ENCODE measurements at regions not wholly inside any gene's neighbourhood (a gene's known extent, or its start where the extent isn't known, plus 50 kb on each side); places are given as distances from the start of the nearest gene placed in this dataset.
"Not testable (repeated sequence)": the region's sequence is repeated elsewhere in the genome, so short reads cannot be mapped to it uniquely, and the experiment has no call there.

DNA sequence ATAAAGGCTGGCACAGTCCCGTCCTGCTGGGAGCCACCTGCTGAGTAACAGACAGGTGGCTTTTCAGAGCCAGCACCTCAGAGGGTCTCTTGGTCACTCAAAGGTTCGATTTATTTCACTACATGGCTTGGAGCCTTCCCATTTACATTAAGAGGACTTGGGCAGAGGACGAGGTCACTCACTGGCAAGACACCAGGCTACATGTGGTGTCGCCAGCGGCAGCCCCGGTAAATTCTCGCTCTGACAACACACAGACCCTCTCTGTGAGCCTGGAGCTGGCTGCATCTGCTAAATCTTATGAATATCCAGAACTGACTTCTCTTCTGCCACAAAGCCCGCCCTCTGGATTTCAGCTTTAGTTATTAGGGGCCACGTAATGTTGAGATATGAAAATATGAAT lies 254.7 kb downstream of the VAPA start:
- no peak for DNase-seq

DNA sequence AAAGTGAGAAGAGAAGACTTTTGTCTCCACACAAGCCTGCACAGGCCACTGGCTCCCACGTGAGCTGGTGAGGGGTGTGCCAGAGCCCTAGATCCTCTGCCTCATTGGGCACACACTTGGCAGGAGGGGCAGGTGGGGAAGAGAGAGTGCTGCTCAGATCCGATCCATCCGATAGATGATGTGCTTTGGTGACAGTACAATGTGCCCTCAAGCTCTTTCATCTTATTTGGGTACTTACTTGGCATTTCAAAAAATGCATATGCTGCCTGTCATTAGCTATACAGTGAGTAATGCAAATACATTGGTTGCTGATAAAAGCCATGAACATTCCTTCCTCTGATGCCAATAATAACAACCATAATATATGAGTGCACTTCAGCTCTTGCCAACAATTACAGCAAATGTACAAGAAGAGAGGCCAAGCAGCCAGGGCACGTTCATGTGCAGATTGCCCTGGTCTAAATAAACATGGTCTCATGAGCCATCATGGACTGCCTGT lies 255.3 kb downstream of the VAPA start:
- DNase-seq = peak; percentile 24 to 32

DNA sequence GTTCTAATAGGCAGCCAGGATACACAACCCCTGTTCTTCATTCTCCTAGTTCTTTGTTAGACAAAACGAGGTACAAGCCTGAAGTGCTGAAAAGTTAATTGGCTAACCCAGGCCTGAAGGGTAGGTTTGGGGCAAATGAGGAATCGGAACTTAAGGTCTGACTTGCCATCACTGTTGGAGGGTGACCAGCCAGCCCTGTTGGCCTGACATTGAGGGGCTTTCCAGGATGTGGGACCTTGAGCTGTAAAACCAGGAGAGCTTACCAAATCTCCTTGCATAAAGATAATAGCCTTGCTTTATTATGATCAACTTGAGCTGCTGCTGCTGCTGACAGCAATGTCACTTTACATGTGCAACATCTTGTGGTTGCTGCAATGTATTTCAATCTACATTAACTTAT lies 256.0 kb downstream of the VAPA start:
- DNase-seq = peak in 1 of 2 donors; percentile 22

DNA sequence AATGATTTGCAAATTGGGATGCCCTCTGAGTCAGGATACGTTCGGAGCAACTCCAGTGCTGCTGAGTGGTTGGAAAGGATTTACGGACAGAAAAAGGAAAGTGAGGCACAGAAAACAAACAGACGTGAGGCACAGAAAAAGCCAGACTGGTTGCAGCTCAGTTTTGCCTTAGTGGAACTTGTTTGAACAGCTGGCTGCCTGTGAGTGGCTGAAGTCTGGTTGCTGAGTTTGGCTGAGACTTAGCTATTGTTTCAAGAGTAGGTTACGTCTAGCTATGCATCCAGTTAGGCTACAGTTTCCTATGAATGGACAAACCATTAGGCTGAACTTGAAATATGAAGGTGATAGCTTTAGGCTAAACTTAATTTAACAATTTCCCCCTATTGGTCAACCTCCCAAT lies 256.6 kb downstream of the VAPA start:
- DNase-seq = no peak

DNA sequence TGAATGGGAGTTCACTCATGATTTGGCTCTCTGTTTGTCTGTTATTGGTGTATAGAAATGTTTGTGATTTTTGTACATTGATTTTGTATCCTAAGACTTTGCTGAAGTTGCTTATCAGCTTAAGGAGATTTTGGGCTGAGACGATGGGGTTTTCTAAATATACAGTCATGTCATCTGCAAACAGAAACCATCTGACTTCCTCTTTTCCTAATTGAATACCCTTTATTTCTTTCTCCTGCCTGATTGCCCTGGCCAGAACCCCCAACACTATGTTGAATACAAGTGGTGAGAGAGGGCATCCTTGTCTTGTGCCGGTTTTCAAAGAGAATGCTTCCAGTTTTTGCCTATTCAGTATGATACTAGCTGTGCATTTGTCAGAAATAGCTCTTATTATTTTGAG lies 261.5 kb downstream of the VAPA start:
- not testable (repeated sequence) for DNase-seq

DNA sequence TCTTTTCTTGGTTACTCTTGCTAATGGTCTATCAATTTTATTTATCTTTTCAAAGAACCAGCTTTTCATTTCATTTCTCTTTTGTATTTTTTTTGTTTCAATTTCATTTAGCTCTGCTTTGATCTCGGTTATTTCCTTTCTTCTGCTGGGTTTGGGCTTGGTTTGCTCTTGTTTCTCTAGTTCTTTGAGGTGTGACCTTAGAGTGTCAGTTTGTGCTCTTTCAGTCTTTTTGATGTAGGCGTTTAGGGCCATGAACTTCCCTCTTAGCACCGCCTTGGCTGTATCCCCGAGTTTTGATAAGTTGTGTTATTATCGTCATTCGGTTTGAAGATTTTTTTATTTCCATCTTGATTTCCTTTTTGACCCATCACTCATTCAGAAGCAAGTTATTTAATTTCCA lies 265.5 kb downstream of the VAPA start:
- not testable (repeated sequence) for DNase-seq

DNA sequence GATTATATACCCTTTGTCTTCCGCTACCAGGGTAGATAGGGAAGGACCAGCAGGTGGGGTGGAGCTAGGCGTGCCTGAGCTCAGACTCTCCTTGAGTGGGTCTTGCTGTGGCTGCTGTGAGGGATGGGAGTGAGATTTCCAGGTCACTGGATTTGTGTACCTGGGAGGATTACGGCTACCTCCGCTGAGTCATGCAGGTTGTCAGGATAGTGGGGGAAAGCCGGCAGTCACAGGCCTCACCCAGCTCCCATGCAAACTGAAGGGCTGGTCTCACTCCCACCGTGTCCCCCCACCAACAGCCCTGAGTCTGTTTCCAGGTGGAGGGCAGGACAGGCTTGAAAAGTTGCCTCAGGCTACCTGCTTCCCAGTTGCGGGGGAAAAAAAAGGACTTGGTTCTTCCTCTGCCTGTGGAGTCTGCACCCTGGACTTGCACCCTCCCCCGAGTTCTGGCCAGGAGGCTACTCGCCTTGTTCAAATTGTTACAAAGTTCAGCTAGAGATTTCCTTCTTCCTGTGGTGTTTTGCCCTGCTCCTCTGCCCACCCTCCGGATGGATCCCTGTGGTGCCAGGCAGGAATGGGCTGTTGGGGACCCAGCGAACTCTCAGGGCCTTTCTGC lies 268.3 kb downstream of the VAPA start:
- DNase-seq = no peak

DNA sequence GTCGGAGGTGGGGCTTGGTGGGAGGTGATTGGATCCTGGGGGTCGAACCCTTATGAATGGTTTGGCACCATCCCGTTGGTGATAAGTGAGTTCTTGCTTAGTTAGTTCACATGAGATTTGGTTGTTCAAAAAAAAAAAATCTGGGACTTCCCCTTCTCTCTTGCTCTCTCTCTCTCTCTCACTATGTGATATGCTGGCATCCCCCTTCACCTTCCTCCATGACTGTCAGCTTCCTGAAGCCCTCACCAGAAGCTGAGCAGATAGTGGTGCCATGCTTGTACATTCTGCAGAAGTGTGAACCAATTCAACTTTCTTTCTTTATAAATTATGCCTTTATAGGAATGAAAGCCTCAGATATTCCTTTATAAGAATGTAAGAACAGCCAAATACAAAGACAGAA lies 269.7 kb upstream of the APCDD1 start:
- DNase-seq = no peak

DNA sequence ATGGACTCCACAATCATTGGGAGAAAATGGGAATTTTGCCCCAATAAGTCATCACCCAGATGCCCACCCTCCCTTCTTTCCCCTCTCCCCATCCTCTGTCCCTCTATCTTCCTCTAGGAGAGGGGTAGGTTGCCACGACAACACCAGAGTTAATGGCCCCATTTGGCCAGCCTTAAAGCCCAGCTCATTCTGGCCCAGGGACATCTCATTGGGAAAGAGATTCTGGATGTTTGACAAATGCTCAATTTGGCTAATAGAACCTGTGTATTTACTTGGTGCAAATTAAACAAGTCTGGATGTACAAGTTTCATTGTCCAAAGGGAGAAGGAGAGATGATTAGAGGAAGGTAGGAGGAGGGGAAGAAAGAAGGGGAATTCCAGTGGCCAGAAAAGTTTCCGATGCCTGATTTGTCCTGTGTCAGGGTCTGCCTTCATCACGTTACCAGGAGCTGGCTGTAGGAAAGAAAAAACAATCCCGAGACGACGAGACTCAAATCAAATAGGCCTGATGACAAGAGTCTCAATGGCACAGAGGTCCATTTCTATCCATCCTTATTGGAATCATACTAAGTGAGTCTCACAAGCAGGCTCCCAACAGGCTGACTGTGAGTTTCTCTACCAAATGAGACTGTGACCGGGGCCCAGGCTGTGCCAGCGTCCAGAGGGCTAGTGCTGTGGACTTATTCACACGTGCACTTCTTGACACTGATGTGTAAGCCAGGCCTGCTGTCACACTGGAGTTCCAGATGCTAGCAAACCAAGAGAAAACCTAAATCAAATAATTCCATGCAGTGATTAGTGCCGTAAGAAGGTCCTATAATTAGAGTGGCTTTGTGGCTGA lies 265.2 kb upstream of the APCDD1 start:
- no peak for DNase-seq

DNA sequence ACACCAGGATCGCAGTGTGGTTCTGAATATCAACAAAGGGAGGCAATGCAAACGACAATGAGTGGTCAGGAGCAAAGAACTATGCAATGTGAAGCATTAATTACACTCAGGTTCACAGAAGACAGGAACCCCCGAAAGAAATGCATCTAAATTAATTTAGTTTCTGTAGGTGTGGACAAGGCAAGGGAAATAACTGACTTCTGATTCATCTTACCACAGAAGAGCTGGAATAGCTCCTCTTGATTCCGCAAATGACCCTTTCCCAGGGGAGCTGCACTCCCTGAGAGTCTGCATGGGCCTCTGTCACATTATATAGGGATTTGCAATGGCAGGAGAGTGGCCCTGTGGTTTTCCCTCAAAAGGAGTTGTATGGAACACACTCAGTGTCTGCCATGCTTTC lies 263.9 kb upstream of the APCDD1 start:
- no peak for DNase-seq

DNA sequence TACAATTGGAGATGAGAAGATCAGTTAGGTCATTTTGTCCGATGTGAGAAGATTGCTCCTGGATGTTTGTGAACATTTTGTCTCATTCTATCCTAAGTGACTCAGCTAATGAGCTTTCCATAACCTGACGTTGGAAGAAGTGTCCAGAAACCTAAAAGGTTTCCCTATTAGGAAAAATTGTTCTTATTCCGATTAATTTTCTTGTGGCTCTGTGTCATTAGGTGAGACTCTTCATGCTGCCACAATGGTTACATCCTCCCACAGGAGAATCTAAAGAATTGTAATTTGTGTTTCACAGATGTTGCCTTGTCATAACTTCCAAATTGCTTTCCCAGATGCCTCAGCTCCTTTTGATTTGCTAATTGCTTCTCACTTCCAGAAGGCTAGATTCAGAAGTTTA lies 261.0 kb upstream of the APCDD1 start:
- DNase-seq = no peak

DNA sequence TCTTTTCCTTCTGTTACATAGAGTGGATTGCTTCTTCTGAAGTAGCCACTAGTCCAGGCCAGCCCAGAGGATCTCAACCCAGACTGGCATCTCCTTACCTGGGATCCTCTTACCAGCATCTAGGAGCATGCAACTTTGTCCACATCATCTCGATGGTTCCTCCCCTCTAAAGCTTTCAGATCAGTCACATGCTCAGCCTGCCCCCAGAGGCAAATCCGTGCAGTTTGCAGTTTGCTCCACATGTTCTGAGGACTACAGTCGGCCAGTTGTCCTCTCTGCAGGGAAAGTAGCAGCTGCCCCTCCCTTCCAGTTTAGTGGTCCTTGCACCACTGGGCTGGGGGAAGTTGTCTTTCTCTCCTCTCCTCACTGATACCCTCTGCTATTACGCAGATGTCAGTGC lies 259.8 kb upstream of the APCDD1 start:
- DNase-seq = no peak

DNA sequence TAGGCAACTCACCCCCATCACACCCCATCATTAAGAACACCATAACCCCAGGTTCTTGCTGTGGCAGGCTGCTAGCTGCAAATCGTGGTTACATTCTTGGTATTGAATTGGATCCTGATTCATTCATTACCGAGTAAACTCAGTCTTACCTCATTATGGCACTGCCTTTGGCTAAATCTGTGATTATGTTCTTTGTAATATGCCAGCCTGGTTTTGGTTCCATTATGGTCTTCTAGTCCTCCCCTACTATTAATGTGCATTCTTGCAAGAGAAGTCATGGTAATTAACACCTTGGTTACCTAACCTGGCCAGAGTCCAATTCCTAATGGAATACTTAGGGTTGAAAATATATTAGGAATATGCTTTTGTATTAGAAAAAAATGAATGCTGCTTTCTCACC lies 258.9 kb upstream of the APCDD1 start:
- DNase-seq = no peak

DNA sequence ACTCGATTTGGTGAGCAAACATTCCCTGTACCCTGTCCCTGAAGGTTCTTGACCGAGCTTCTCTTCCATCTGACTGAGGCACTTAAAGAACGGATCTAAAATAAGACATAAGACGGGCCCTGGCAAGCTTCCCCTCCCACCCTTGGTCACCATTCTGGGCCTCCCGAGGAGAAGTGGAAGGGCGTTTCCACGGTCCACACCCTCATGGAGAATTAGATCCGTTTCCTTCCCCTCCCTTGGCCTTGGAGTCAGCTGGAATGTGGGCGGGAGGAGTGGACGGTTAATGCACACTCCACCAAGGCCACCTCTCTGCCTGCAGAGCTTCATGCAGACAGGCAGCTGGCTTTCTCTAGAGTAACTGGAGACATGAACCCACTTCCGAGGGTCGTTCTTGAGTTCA lies 257.3 kb upstream of the APCDD1 start:
- DNase-seq = no peak

DNA sequence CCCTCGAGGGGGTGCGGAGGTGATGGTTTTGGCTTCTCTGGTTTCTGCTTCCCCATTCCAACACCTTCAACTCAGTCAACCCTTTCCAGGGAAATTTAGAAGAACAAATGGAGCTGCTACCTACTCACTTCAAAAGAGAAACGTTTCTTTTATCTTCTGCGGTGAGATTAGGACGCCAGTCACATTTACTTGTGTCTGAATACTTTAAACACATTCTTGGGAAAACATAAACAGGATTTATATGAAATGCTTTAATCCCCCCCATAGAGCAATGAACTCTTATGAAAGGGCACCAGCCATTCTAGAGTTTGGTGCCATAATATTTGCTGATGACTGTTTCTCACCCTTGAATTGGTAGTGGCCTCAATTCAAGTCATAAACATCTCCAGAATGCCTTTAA lies 253.2 kb upstream of the APCDD1 start:
- DNase-seq = no peak

DNA sequence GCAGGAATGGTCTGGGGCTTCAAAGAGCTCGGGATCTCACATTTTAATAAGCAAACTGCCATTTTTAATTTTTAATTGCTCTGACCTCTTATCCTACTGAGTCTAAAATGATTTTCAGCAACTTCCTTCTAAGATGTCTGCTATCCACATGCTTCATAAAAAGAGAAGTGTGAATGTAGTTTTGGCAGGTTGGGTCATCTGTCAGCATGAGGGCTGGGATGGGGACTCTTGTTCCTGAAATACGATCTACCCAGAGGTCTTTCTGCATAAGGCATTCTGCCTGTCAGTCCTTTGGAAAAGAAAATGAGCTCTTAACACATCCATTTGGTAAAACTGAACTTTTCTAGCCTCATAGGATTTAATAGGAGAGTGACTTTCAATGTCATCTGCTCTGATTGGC lies 252.8 kb upstream of the APCDD1 start:
- no peak for DNase-seq

DNA sequence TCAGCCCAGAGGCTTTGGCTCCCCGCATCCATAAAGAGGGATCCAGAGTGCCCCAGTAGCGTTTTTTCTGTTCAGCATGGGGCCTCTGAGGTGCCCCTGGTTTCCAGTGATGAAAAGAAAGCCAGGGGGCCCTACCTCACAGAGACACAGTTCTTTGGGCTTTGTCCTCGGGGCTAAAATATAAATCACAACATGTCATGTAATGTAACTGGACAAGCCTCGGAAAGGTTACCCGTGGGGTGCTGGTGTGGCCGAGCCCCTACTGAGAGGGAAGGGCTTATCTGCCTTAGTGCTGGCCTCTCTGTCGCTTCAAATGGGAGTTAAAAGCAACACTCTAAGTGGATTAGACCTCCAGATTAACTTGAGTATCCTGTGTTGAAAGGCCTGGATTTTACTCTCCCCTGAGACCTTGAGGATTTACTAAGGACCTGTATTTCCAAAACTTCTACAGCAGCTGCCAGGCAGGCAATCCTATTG lies 251.6 kb upstream of the APCDD1 start:
- no peak for DNase-seq

DNA sequence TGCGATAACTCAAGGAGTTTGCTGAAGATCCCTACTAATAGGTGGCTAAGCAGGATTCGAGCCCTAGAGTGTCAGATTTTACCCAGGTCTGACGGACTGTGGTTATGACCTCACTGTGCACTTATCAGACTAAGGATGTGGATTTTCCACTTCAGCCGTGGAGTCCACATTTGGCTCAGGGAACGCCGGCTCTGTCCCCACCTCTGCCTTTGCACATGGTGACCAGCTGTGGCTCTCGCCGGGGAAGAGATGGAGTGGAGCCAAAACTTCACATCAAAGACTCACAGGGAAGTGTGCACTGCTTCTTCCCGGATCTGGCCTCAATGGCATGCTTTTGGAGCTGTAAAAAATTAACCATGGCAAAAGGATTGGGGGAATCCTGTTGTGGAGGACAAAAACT lies 249.3 kb upstream of the APCDD1 start:
- peak; percentile 39 to 51 for DNase-seq

DNA sequence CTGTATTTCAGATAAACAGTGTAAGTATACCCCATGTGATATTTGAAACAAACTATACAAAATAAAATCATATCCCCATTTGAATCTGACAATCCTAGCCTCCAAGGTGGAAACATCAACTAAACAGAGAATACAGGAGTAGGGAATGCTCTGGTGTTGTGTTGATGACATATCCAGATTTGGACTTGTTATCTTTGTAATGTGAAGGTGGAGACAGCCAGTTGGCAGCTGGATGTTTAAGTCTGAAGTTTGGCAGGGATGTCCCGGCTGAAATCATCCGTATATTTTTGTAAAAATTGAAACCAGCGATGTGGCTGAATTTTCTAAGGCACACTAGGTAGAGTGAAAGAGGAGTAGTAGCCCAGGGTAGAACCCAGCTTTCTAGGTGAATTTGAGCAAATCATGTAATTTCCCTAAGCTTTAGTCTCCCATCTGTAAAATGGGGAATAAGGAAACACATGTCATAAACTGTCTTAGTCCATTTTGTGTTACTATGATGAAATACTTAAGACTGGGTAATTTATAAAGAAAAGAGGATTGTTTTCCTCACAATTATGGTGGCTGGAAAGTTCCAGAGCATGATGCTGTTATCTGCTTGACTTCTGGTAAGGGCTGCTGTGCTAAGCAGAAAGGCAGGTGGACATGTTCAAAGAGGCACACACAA lies 246.6 kb upstream of the APCDD1 start:
- DNase-seq = no peak

DNA sequence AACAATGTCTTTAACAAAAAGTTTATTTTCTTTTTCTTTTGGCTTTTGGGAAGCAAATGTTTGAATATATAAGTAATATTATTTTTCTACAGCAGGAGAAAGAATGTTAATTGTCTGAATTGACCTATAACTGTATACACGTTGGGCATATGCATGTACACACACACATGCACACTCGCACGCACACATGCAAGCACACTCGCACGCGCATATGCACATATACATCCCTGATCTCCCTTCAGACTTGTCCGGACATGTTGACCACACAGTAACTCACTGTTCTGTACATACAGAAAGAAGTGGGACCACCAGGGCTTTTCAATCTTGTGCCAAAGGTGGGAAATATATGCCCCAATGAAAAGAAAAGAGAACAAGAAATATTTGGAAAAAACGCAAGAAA lies 245.1 kb upstream of the APCDD1 start:
- DNase-seq = no peak

DNA sequence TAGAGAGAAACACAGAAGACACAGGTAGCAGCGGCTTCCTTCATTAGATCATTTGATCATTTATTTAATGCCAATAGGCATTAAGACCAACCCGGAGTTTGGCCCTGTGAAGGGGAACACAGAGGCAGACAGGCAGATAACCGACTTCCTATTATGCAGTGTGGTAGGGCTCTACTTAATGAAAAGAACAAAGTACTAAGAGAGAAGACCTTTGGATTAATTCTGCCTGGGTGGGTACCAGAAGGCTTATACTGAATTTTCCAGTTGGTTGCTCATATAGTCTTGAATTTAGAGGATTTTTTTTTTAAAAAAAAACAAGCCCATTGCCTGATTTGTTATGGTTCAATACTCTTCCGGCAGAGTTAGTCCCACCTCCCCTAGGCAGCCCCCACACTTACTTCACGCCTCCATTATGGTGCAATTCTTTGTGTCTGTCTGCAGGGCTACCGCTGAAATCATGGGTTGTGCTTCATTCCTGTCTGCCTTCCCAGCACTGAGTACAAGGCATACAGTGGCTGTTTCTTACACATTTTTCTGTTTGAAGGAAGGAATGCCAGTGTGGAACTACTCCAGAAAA lies 244.3 kb upstream of the APCDD1 start:
- no peak for DNase-seq

DNA sequence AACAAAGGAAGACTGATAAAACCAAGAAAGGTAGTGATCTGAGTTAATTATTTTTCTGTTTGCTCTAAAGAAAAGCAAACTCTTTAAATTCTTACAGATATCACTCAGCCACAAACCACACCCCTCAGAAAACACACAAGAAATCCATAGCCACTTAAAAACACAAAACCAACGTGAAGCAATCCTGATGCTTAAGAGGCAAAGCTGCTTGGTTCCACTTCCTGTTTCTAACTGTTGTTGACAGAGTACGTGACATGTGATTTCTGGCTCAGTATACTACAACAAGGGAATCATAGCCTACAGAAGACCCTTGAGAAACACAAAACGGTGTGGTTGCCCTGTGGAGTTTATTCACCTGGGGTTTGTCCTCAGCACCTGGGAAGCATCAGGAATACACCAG lies 240.9 kb upstream of the APCDD1 start:
- peak; percentile 58 to 65 for DNase-seq

DNA sequence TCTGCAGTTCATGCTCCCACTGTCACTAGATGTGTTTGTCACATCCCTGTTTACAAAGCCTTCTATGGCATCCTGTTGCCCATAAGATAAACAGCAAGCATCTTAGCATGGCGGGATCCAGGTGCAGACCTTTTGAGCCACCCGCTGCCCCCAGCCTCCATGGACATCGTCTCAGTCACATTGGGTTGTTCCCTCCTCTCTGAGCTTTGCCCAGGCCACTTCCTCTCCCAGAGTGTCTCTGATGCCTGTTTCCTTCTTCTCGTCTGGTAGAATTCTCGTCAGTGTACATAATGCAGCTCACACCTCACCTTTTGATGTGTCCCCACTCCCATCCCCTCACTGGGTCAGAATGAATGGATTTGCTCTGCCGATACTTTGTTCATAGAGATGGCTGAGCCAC lies 239.0 kb upstream of the APCDD1 start:
- no peak for DNase-seq
